GM12874 (cell line): ENCODE measurements at regions not wholly inside any gene's neighbourhood (a gene's known extent, or its start where the extent isn't known, plus 50 kb on each side); places are given as distances from the start of the nearest gene placed in this dataset.

Source experiments
- CTCF ChIP-seq: IDR thresholded peaks from 2 replicates; pipeline ENCODE4 v1.5.1; 2011; ENCODE audit warnings: low read depth, mild to moderate bottlenecking, control low read depth, low read length, moderate library complexity; ENCODE audit not compliant: insufficient read depth

GRCh38 chr1:5464366-5464765, 527.9 kb downstream of the NPHP4 start:
- no peak for TF ChIP-seq CTCF

- no peak for TF ChIP-seq CTCF
These were observed 531.3 kb downstream of the NPHP4 start for GRCh38 chr1:5460974-5461373.

- no peak for TF ChIP-seq CTCF
These were observed 532.2 kb downstream of the NPHP4 start for GRCh38 chr1:5459839-5460610.

- TF ChIP-seq CTCF = no peak
These were observed 534.0 kb downstream of the NPHP4 start for GRCh38 chr1:5458248-5458647.

GRCh38 chr1:5456090-5456811, 536.0 kb downstream of the NPHP4 start:
- no peak for TF ChIP-seq CTCF

- no peak for TF ChIP-seq CTCF
These were observed 536.6 kb downstream of the NPHP4 start for GRCh38 chr1:5455651-5456050.

- no peak for TF ChIP-seq CTCF
These were observed 537.2 kb downstream of the NPHP4 start for GRCh38 chr1:5455056-5455455.
